Cardiac muscle cell (in vitro differentiated cells and primary cell): ENCODE measurements at regions not wholly inside any gene's neighbourhood (a gene's known extent, or its start where the extent isn't known, plus 50 kb on each side); places are given as distances from the start of the nearest gene placed in this dataset.

Source experiments
- DNase-seq, 2 donors: peaks; one replicate each; pipeline versions ENCODE4 v3.0.0 to v3.0.0-alpha.2; 2010 to 2017; ENCODE audit warnings: low read depth in 1 of 2, low spot score in 1 of 2
- H3K27ac ChIP-seq: fragments of 200-600 bp; sonication (generic); 2 replicates; pipeline ENCODE4 v1.5.1; 2016
- H3K27me3 ChIP-seq: fragments of 200-600 bp; sonication (generic); 2 replicates; pipeline ENCODE4 v1.6.0; 2016; ENCODE audit warnings: control low read depth
- H3K36me3 ChIP-seq: fragments of 200-600 bp; sonication (generic); 2 replicates; pipeline ENCODE4 v1.5.1; 2016; ENCODE audit warnings: control low read depth
- H3K4me1 ChIP-seq: fragments of 200-600 bp; sonication (generic); 2 replicates; pipeline ENCODE4 v1.8.1; 2017; ENCODE audit warnings: low read depth, mild to moderate bottlenecking, mixed run types
- H3K4me3 ChIP-seq: fragments of 200-600 bp; sonication (generic); 2 replicates; pipeline ENCODE4 v1.5.1; 2016; ENCODE audit warnings: mild to moderate bottlenecking
- H3K9me3 ChIP-seq: fragments of 200-600 bp; sonication (generic); 2 replicates; pipeline ENCODE4 v1.5.1; 2017; ENCODE audit warnings: low read depth, mild to moderate bottlenecking, control low read depth
- TF ChIP-seq, protein P1 (sequence below): IDR thresholded peaks from 2 replicates; pipeline ENCODE4 v1.5.1; 2012; ENCODE audit warnings: low read depth, mild to moderate bottlenecking, low read length

DNA sequence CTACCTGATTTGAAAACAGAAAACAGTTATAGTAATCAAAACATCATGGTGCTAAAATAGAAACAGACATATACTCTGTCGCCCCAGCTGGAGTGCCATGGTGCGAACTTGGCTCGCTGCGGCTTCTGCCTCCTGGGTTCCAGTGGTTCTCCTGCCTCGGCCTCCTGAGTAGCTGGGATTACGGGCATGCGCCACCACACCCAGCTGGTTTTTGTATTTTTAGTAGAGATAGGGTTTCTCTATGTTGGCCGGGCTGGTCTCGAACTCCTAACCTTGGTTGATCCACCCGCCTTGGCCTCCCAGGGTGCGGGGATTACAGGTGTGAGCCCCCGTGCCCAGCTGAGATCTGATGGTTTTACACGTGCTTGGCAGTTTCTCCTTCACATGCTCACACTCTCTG lies 495.9 kb downstream of the ANXA1 start:
- Histone ChIP-seq H3K9me3 (no peaks in the 10 kb centered on the region), H3K27me3 (no peaks in the 10 kb centered on the region), H3K4me1 (no peaks in the 10 kb centered on the region), H3K27ac (no peak overlapping the region), H3K4me3 (no peak overlapping the region), H3K36me3 (no peaks in the 10 kb centered on the region)
- TF ChIP-seq, protein P1, sequence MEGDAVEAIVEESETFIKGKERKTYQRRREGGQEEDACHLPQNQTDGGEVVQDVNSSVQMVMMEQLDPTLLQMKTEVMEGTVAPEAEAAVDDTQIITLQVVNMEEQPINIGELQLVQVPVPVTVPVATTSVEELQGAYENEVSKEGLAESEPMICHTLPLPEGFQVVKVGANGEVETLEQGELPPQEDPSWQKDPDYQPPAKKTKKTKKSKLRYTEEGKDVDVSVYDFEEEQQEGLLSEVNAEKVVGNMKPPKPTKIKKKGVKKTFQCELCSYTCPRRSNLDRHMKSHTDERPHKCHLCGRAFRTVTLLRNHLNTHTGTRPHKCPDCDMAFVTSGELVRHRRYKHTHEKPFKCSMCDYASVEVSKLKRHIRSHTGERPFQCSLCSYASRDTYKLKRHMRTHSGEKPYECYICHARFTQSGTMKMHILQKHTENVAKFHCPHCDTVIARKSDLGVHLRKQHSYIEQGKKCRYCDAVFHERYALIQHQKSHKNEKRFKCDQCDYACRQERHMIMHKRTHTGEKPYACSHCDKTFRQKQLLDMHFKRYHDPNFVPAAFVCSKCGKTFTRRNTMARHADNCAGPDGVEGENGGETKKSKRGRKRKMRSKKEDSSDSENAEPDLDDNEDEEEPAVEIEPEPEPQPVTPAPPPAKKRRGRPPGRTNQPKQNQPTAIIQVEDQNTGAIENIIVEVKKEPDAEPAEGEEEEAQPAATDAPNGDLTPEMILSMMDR, result no peak
- no peak for DNase-seq

- Histone ChIP-seq H3K9me3 (no peaks in the 10 kb centered on the region), H3K27me3 (no peaks in the 10 kb centered on the region), H3K36me3 (no peaks in the 10 kb centered on the region), H3K4me3 (no peak overlapping the region), H3K27ac (no peak overlapping the region), H3K4me1 (no peaks in the 10 kb centered on the region)
- TF ChIP-seq, protein P1, result no peak
- DNase-seq, result no peak
Observed at GRCh38 chr9:73649552-73649951, 497.9 kb downstream of the ANXA1 start.

DNA sequence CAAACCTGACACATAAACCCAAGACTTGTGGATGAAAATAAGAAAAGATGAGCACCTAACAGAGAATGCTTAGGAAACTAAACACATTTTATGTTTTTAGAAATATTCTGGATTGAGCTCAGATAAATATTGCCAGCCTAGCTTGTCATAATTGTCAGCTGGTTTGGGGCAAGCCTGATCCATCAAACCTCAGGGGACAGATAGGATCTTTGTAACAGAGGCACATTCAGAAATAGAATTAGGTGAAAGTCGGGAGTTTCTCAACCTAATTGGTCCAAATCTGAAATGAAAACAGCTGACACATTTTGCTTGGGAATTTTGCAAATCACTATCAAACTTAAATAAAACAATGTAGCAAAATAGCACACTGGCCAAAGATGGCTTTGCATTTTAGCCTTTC lies 503.7 kb downstream of the ANXA1 start:
- H3K9me3 ChIP-seq, result no peaks in the 10 kb centered on the region
- no peaks in the 10 kb centered on the region for H3K27me3 ChIP-seq
- H3K4me1 ChIP-seq, result no peaks in the 10 kb centered on the region
- no peak for DNase-seq
- H3K4me3 ChIP-seq, result no peak overlapping the region
- H3K36me3 ChIP-seq, result no peaks in the 10 kb centered on the region
- H3K27ac ChIP-seq, result no peak overlapping the region
- TF ChIP-seq, protein P1, result no peak

- H3K36me3 ChIP-seq, result no peaks in the 10 kb centered on the region
- H3K27ac ChIP-seq, result no peak overlapping the region
- no peak for DNase-seq
- H3K4me1 ChIP-seq, result no peaks in the 10 kb centered on the region
- no peaks in the 10 kb centered on the region for H3K27me3 ChIP-seq
- H3K4me3 ChIP-seq, result no peak overlapping the region
- TF ChIP-seq, protein P1, result no peak
- no peaks in the 10 kb centered on the region for H3K9me3 ChIP-seq
Observed at GRCh38 chr9:73655831-73656230, 504.2 kb downstream of the ANXA1 start.

- Histone ChIP-seq H3K4me1 (no peaks in the 10 kb centered on the region), H3K9me3 (no peaks in the 10 kb centered on the region)
- no peak for DNase-seq
Observed at GRCh38 chr9:73665253-73665652, 513.6 kb downstream of the ANXA1 start.

More at GRCh38 chr9:73665253-73665652, 513.6 kb downstream of the ANXA1 start:
- H3K27ac ChIP-seq, result no peak overlapping the region
- TF ChIP-seq, protein P1, result no peak
- H3K36me3 ChIP-seq, result no peaks in the 10 kb centered on the region
- H3K4me3 ChIP-seq, result no peak overlapping the region
- H3K27me3 ChIP-seq, result no peaks in the 10 kb centered on the region
